ENCODE measurements at regions not wholly inside any gene's neighbourhood (a gene's known extent, or its start where the extent isn't known, plus 50 kb on each side); places are given as distances from the start of the nearest gene placed in this dataset.

DNA sequence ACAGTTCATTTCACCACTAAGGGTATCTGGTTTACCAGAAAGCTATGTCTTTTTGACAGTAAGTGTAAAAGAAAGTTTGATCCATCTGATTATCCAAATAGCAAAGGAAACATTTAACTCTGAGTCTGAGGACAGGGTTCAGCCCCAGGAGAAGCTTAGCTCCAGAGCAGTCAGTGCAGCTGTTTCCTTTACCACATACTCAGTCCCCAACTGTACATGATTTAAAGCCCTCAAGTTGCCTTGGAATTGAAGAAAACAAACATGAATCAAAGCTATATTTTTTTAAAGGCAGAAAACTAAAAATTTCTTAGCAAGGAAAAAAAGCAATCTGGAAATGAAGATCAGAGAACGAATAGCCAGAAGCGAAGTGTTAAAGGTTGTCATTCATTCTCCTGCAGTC lies 746.0 kb downstream of the METTL4 start:
- FAIRE-seq (no peak), DNase-seq (peak in 2 of 5 donors; percentile 6 to 48)
- no peaks in the 10 kb centered on the region for H3K9me3 ChIP-seq (ENCODE audit: control insufficient read depth in 2 of 3, insufficient read depth in 1 of 3, low read length in 3 of 3)
- H3K4me1 ChIP-seq (ENCODE audit: control insufficient read depth in 2 of 3, insufficient read depth in 2 of 3, low read depth in 1 of 3, low read length in 3 of 3): no peaks in the 10 kb centered on the region
- no peaks in the 10 kb centered on the region for H3K36me3 ChIP-seq (ENCODE audit: control insufficient read depth in 2 of 3, insufficient read depth in 3 of 3, low read length in 3 of 3)
- H3K27me3 ChIP-seq (ENCODE audit: control insufficient read depth, insufficient read depth, low read length): no peaks in the 10 kb centered on the region
- no peak overlapping the region for H3K9ac ChIP-seq (ENCODE audit: low read length in 3 of 3)
- no peak overlapping the region for H3K27ac ChIP-seq (ENCODE audit: low read depth in 2 of 2, low read length in 2 of 2)
- no peak overlapping the region for H3K4me3 ChIP-seq (ENCODE audit: low read length in 3 of 3)
- TF ChIP-seq, protein P1, sequence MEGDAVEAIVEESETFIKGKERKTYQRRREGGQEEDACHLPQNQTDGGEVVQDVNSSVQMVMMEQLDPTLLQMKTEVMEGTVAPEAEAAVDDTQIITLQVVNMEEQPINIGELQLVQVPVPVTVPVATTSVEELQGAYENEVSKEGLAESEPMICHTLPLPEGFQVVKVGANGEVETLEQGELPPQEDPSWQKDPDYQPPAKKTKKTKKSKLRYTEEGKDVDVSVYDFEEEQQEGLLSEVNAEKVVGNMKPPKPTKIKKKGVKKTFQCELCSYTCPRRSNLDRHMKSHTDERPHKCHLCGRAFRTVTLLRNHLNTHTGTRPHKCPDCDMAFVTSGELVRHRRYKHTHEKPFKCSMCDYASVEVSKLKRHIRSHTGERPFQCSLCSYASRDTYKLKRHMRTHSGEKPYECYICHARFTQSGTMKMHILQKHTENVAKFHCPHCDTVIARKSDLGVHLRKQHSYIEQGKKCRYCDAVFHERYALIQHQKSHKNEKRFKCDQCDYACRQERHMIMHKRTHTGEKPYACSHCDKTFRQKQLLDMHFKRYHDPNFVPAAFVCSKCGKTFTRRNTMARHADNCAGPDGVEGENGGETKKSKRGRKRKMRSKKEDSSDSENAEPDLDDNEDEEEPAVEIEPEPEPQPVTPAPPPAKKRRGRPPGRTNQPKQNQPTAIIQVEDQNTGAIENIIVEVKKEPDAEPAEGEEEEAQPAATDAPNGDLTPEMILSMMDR (IDR thresholded peaks at IDR 0.05; ENCODE audit: borderline replicate concordance, extremely low read depth, insufficient read depth): no peak
- intact Hi-C loops (cut with DNase I): no loop called here

DNA sequence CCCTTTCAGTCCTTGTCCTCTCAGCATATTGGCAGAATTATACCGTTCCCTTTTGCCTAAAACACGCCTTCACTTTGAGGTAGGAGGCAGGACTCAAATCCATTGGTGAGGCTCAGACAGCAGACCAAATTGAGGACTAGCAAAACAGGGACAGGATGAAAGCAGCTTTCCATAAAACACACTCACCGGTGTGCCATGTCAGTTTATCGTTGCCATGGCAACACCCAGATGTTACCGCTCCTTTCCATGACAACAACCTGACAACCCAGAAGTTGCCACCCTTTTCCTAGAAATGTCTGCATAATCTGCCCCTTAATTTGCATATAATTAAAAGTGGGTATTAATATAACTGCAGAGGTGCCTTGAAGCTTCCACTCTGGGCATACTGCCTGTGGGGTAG lies 730.4 kb downstream of the METTL4 start:
- Histone ChIP-seq H3K4me1 (ENCODE audit: control insufficient read depth in 2 of 3, insufficient read depth in 2 of 3, low read depth in 1 of 3, low read length in 3 of 3) (no peaks in the 10 kb centered on the region), H3K4me3 (ENCODE audit: low read length in 3 of 3) (no peak overlapping the region), H3K36me3 (ENCODE audit: control insufficient read depth in 2 of 3, insufficient read depth in 3 of 3, low read length in 3 of 3) (no peaks in the 10 kb centered on the region), H3K9ac (ENCODE audit: low read length in 3 of 3) (no peak overlapping the region), H3K9me3 (ENCODE audit: control insufficient read depth in 2 of 3, insufficient read depth in 1 of 3, low read length in 3 of 3) (no peaks in the 10 kb centered on the region), H3K27me3 (ENCODE audit: control insufficient read depth, insufficient read depth, low read length) (no peaks in the 10 kb centered on the region), H3K27ac (ENCODE audit: low read depth in 2 of 2, low read length in 2 of 2) (no peak overlapping the region)
- intact Hi-C loops (cut with DNase I): no loop called here
- TF ChIP-seq, protein P1 (IDR thresholded peaks at IDR 0.05; ENCODE audit: borderline replicate concordance, extremely low read depth, insufficient read depth): no peak
- FAIRE-seq: no peak
- DNase-seq: peak in 1 of 5 donors; percentile 0

DNA sequence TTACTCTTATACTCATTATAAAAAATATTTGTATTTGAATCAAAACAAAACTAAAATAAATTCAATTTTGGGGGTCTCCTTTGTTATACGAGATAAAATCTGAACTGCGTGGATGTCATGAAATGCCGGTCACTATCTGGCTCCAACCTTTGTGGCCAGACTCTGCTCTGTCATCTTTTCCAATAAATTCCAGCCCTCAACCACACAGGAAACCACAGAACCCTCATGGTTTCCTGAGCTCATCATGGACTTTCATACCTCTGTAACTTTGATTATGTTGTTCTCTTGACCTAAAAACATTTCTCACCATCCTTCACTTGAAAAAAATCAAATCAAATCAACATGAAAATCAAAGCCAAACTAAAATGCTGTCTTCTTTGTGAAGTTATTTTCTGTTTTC lies 724.7 kb downstream of the METTL4 start:
- Histone ChIP-seq H3K9ac (ENCODE audit: low read length in 3 of 3) (no peak overlapping the region), H3K27me3 (ENCODE audit: control insufficient read depth, insufficient read depth, low read length) (no peaks in the 10 kb centered on the region), H3K27ac (ENCODE audit: low read depth in 2 of 2, low read length in 2 of 2) (no peak overlapping the region), H3K36me3 (ENCODE audit: control insufficient read depth in 2 of 3, insufficient read depth in 3 of 3, low read length in 3 of 3) (no peaks in the 10 kb centered on the region), H3K4me3 (ENCODE audit: low read length in 3 of 3) (no peak overlapping the region), H3K9me3 (ENCODE audit: control insufficient read depth in 2 of 3, insufficient read depth in 1 of 3, low read length in 3 of 3) (no peaks in the 10 kb centered on the region), H3K4me1 (ENCODE audit: control insufficient read depth in 2 of 3, insufficient read depth in 2 of 3, low read depth in 1 of 3, low read length in 3 of 3) (no peaks in the 10 kb centered on the region)
- FAIRE-seq (no peak), DNase-seq (no peak)
- TF ChIP-seq, protein P1 (IDR thresholded peaks at IDR 0.05; ENCODE audit: borderline replicate concordance, extremely low read depth, insufficient read depth): no peak
- intact Hi-C loops (cut with DNase I): no loop called here

DNA sequence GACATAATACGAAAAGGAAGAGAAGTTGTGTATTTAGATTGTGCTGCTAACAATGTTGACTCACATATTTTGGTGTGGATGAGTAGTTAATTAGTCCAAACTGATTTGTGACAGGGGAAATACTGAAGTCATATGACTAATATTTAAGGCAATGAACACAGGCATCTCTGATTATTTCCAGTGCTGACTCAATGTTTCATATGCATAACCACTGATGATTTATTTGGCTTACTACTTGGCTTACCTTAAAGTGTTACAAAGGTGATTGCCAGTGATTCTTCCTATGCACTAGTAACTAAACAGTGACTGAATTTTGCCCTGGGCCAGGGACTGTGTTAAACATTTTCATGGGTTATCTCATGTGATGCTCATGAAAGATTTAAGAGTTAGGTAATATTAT lies 722.6 kb downstream of the METTL4 start:
- DNase-seq (no peak), FAIRE-seq (no peak)
- H3K4me3 ChIP-seq (ENCODE audit: low read length in 3 of 3): no peak overlapping the region
- H3K9ac ChIP-seq (ENCODE audit: low read length in 3 of 3): no peak overlapping the region
- H3K36me3 ChIP-seq (ENCODE audit: control insufficient read depth in 2 of 3, insufficient read depth in 3 of 3, low read length in 3 of 3): no peaks in the 10 kb centered on the region
- H3K4me1 ChIP-seq (ENCODE audit: control insufficient read depth in 2 of 3, insufficient read depth in 2 of 3, low read depth in 1 of 3, low read length in 3 of 3): no peaks in the 10 kb centered on the region
- H3K9me3 ChIP-seq (ENCODE audit: control insufficient read depth in 2 of 3, insufficient read depth in 1 of 3, low read length in 3 of 3): no peaks in the 10 kb centered on the region
- TF ChIP-seq, protein P1 (IDR thresholded peaks at IDR 0.05; ENCODE audit: borderline replicate concordance, extremely low read depth, insufficient read depth): no peak
- intact Hi-C loops (cut with DNase I): no loop called here
- no peak overlapping the region for H3K27ac ChIP-seq (ENCODE audit: low read depth in 2 of 2, low read length in 2 of 2)
- no peaks in the 10 kb centered on the region for H3K27me3 ChIP-seq (ENCODE audit: control insufficient read depth, insufficient read depth, low read length)

All from kidney (tissue), 13 donors.